ENCODE measurements at regions not wholly inside any gene's neighbourhood (a gene's known extent, or its start where the extent isn't known, plus 50 kb on each side); places are given as distances from the start of the nearest gene placed in this dataset.

- Histone ChIP-seq H2AFZ (ENCODE audit: low read length) (no peak overlapping the region), H3K4me2 (ENCODE audit: low read length) (no peak overlapping the region), H3K27ac (ENCODE audit: low read depth, low read length, poor library complexity, severe bottlenecking) (no peak overlapping the region), H3K9me3 (ENCODE audit: low read length) (no peaks in the 10 kb centered on the region), H3K4me1 (ENCODE audit: insufficient read depth, low read length, poor library complexity, severe bottlenecking) (peaks cover 2% of the 10 kb centered on the region), H3K4me3 (ENCODE audit: low read depth, low read length, poor library complexity, severe bottlenecking) (no peak overlapping the region), H3K36me3 (ENCODE audit: insufficient read depth, low read length) (no peaks in the 10 kb centered on the region), H3K79me2 (ENCODE audit: insufficient read depth, low read depth, low read length) (no peaks in the 10 kb centered on the region), H3K9me2 (ENCODE audit: insufficient read depth, low read length) (no peaks in the 10 kb centered on the region), H4K20me1 (ENCODE audit: insufficient read depth, low read length) (no peaks in the 10 kb centered on the region)
- CTCF ChIA-PET (ENCODE audit: unreplicated experiment), result no interaction called here
- intact Hi-C loops (cut with micrococcal nuclease; ENCODE audit: unreplicated experiment), result no loop called here
- TF ChIP-seq EZH2phosphoT487 (IDR thresholded peaks at IDR 0.05; ENCODE audit: borderline replicate concordance, low read depth, low read length) (no peak), CTCF (conservative IDR thresholded peaks at IDR 0.05; ENCODE audit: low read length) (no peak)
- DNase-seq (ENCODE audit: low spot score), result no peak
- BruUV-seq (replicated peaks), result no TSS peak
- POLR2A ChIA-PET, result no interaction called here
Measured at GRCh38 chr11:121757480-121758125, 304.8 kb upstream of the SORL1-AS1 start.

GRCh38 chr11:121755906-121756305 is 303.1 kb upstream of the SORL1-AS1 start:
- POLR2A ChIA-PET, result interaction anchor here (0.5 to 1.4 kb wide), 2 partner anchors 8 to 20 kb away, joined by 3 read pairs; no protein-coding TSS in a partner anchor

More at GRCh38 chr11:121755906-121756305, 303.1 kb upstream of the SORL1-AS1 start:
- Histone ChIP-seq H3K79me2 (ENCODE audit: insufficient read depth, low read depth, low read length) (no peaks in the 10 kb centered on the region), H3K36me3 (ENCODE audit: insufficient read depth, low read length) (no peaks in the 10 kb centered on the region), H3K4me2 (ENCODE audit: low read length) (no peak overlapping the region), H3K4me3 (ENCODE audit: low read depth, low read length, poor library complexity, severe bottlenecking) (no peak overlapping the region), H3K4me1 (ENCODE audit: insufficient read depth, low read length, poor library complexity, severe bottlenecking) (no peaks in the 10 kb centered on the region), H3K9me2 (ENCODE audit: insufficient read depth, low read length) (no peaks in the 10 kb centered on the region), H3K27ac (ENCODE audit: low read depth, low read length, poor library complexity, severe bottlenecking) (no peak overlapping the region), H2AFZ (ENCODE audit: low read length) (no peak overlapping the region), H4K20me1 (ENCODE audit: insufficient read depth, low read length) (no peaks in the 10 kb centered on the region), H3K9me3 (ENCODE audit: low read length) (no peaks in the 10 kb centered on the region)
- intact Hi-C loops (cut with micrococcal nuclease; ENCODE audit: unreplicated experiment), result no loop called here
- no TSS peak for BruUV-seq (replicated peaks)
- CTCF ChIA-PET (ENCODE audit: unreplicated experiment), result no interaction called here
- DNase-seq (ENCODE audit: low spot score), result no peak
- TF ChIP-seq CTCF (conservative IDR thresholded peaks at IDR 0.05; ENCODE audit: low read length) (no peak), EZH2phosphoT487 (IDR thresholded peaks at IDR 0.05; ENCODE audit: borderline replicate concordance, low read depth, low read length) (no peak)
